ENCODE measurements at regions not wholly inside any gene's neighbourhood (a gene's known extent, or its start where the extent isn't known, plus 50 kb on each side); places are given as distances from the start of the nearest gene placed in this dataset.
A peak's percentile ranks its signal among the peaks of the same experiment; 100 is the strongest.

- Mint-ChIP-seq H3K36me3 (no peaks in the 10 kb centered on the region), H3K4me3 (no peak overlapping the region), H3K9me3 (peaks cover 11% of the 10 kb centered on the region), H3K4me1 (no peaks in the 10 kb centered on the region), H3K27ac (no peak overlapping the region)
- ATAC-seq (no peak), DNase-seq (ENCODE audit: low spot score in 2 of 2) (no peak)
Measured at GRCh38 chr12:73361864-73362230, 1089.7 kb downstream of the TRHDE start.

- no peak overlapping the region for H3K27ac Mint-ChIP-seq
- H3K36me3 Mint-ChIP-seq, result no peaks in the 10 kb centered on the region
- no peak for ATAC-seq
- peaks cover 11% of the 10 kb centered on the region for H3K9me3 Mint-ChIP-seq
- no peak overlapping the region for H3K4me3 Mint-ChIP-seq
- DNase-seq (ENCODE audit: low spot score in 2 of 2), result no peak
- H3K4me1 Mint-ChIP-seq, result no peaks in the 10 kb centered on the region
Measured at GRCh38 chr12:73362666-73363065, 1090.5 kb downstream of the TRHDE start.

- Mint-ChIP-seq H3K9me3 (peaks cover 15% of the 10 kb centered on the region), H3K36me3 (no peaks in the 10 kb centered on the region), H3K4me1 (no peaks in the 10 kb centered on the region), H3K4me3 (no peak overlapping the region), H3K27ac (no peak overlapping the region)
- DNase-seq (ENCODE audit: low spot score in 2 of 2) (no peak), ATAC-seq (no peak)
Measured at GRCh38 chr12:73372856-73373255, 1100.7 kb downstream of the TRHDE start.

GRCh38 chr12:73374360-73374759 is 1102.2 kb downstream of the TRHDE start:
- no peak for ATAC-seq
- Mint-ChIP-seq H3K9me3 (peaks cover 17% of the 10 kb centered on the region), H3K36me3 (no peaks in the 10 kb centered on the region), H3K4me1 (no peaks in the 10 kb centered on the region), H3K27ac (no peak overlapping the region), H3K4me3 (no peak overlapping the region)
- no peak for DNase-seq (ENCODE audit: low spot score in 2 of 2)

GRCh38 chr12:73383584-73384222 is 1111.5 kb downstream of the TRHDE start:
- no peaks in the 10 kb centered on the region for H3K4me1 Mint-ChIP-seq
- no peak overlapping the region for H3K27ac Mint-ChIP-seq
- no peak overlapping the region for H3K4me3 Mint-ChIP-seq
- H3K36me3 Mint-ChIP-seq, result no peaks in the 10 kb centered on the region
- peaks cover 28% of the 10 kb centered on the region for H3K9me3 Mint-ChIP-seq
- DNase-seq (ENCODE audit: low spot score in 2 of 2), result no peak
- no peak for ATAC-seq

GRCh38 chr12:73384592-73384991 is 1112.4 kb downstream of the TRHDE start:
- Mint-ChIP-seq H3K36me3 (no peaks in the 10 kb centered on the region), H3K4me3 (no peak overlapping the region), H3K9me3 (peaks cover 26% of the 10 kb centered on the region), H3K27ac (no peak overlapping the region), H3K4me1 (no peaks in the 10 kb centered on the region)
- ATAC-seq (no peak), DNase-seq (ENCODE audit: low spot score in 2 of 2) (no peak)

GRCh38 chr12:73390261-73390660 is 1118.1 kb downstream of the TRHDE start:
- H3K36me3 Mint-ChIP-seq, result no peaks in the 10 kb centered on the region
- DNase-seq (ENCODE audit: low spot score in 2 of 2) (no peak), ATAC-seq (no peak)
- no peaks in the 10 kb centered on the region for H3K4me1 Mint-ChIP-seq
- no peak overlapping the region for H3K4me3 Mint-ChIP-seq
- H3K9me3 Mint-ChIP-seq, result peaks cover 9% of the 10 kb centered on the region
- H3K27ac Mint-ChIP-seq, result no peak overlapping the region

- no peak overlapping the region for H3K4me3 Mint-ChIP-seq
- no peak for DNase-seq (ENCODE audit: low spot score in 2 of 2)
- no peak for ATAC-seq
- peaks cover 29% of the 10 kb centered on the region for H3K9me3 Mint-ChIP-seq
- no peak overlapping the region for H3K27ac Mint-ChIP-seq
- H3K4me1 Mint-ChIP-seq, result no peaks in the 10 kb centered on the region
- H3K36me3 Mint-ChIP-seq, result no peaks in the 10 kb centered on the region
Measured at GRCh38 chr12:73413051-73413450, 1124.6 kb upstream of the ATXN7L3B start.

- H3K36me3 Mint-ChIP-seq, result no peaks in the 10 kb centered on the region
Measured at GRCh38 chr12:73413974-73414373, 1123.7 kb upstream of the ATXN7L3B start.

GRCh38 chr12:73414926-73415325 is 1122.7 kb upstream of the ATXN7L3B start:
- Mint-ChIP-seq H3K4me1 (no peaks in the 10 kb centered on the region), H3K27ac (no peak overlapping the region), H3K4me3 (no peak overlapping the region), H3K36me3 (no peaks in the 10 kb centered on the region), H3K9me3 (peaks cover 23% of the 10 kb centered on the region)
- no peak for ATAC-seq
- DNase-seq (ENCODE audit: low spot score in 2 of 2), result no peak

More at GRCh38 chr12:73413974-73414373, 1123.7 kb upstream of the ATXN7L3B start:
- H3K9me3 Mint-ChIP-seq, result peaks cover 23% of the 10 kb centered on the region
- no peak for ATAC-seq
- DNase-seq (ENCODE audit: low spot score in 2 of 2), result no peak
- no peak overlapping the region for H3K27ac Mint-ChIP-seq
- H3K4me1 Mint-ChIP-seq, result no peaks in the 10 kb centered on the region
- H3K4me3 Mint-ChIP-seq, result no peak overlapping the region

- no peak for DNase-seq (ENCODE audit: low spot score in 2 of 2)
- no peaks in the 10 kb centered on the region for H3K36me3 Mint-ChIP-seq
- H3K4me1 Mint-ChIP-seq, result no peaks in the 10 kb centered on the region
- ATAC-seq, result no peak
- no peak overlapping the region for H3K4me3 Mint-ChIP-seq
- peaks cover 22% of the 10 kb centered on the region for H3K9me3 Mint-ChIP-seq
- H3K27ac Mint-ChIP-seq, result no peak overlapping the region
Measured at GRCh38 chr12:73418541-73418940, 1119.1 kb upstream of the ATXN7L3B start.

- Mint-ChIP-seq H3K4me1 (no peaks in the 10 kb centered on the region), H3K27ac (no peak overlapping the region), H3K4me3 (no peak overlapping the region), H3K9me3 (peaks cover 15% of the 10 kb centered on the region), H3K36me3 (no peaks in the 10 kb centered on the region)
- ATAC-seq (peak; percentile 73), DNase-seq (ENCODE audit: low spot score in 2 of 2) (no peak)
Measured at GRCh38 chr12:73421832-73422231, 1115.8 kb upstream of the ATXN7L3B start.

GRCh38 chr12:73424484-73424883 is 1113.2 kb upstream of the ATXN7L3B start:
- no peak overlapping the region for H3K27ac Mint-ChIP-seq
- peaks cover 12% of the 10 kb centered on the region for H3K9me3 Mint-ChIP-seq
- DNase-seq (ENCODE audit: low spot score in 2 of 2) (no peak), ATAC-seq (no peak)
- H3K4me3 Mint-ChIP-seq, result no peak overlapping the region
- H3K36me3 Mint-ChIP-seq, result no peaks in the 10 kb centered on the region
- H3K4me1 Mint-ChIP-seq, result no peaks in the 10 kb centered on the region

GRCh38 chr12:73445658-73446324 is 1091.8 kb upstream of the ATXN7L3B start:
- Mint-ChIP-seq H3K36me3 (no peaks in the 10 kb centered on the region), H3K27ac (no peak overlapping the region), H3K9me3 (peaks cover 4% of the 10 kb centered on the region), H3K4me3 (no peak overlapping the region), H3K4me1 (peaks cover 8% of the 10 kb centered on the region)
- ATAC-seq, result no peak
- DNase-seq (ENCODE audit: low spot score in 2 of 2), result no peak

- Mint-ChIP-seq H3K36me3 (no peaks in the 10 kb centered on the region), H3K4me1 (no peaks in the 10 kb centered on the region), H3K4me3 (no peak overlapping the region), H3K27ac (no peak overlapping the region), H3K9me3 (peaks cover 7% of the 10 kb centered on the region)
- DNase-seq (ENCODE audit: low spot score in 2 of 2) (no peak), ATAC-seq (no peak)
Measured at GRCh38 chr12:73452672-73453469, 1084.8 kb upstream of the ATXN7L3B start.

GRCh38 chr12:73460212-73460611 is 1077.4 kb upstream of the ATXN7L3B start:
- ATAC-seq (no peak), DNase-seq (ENCODE audit: low spot score in 2 of 2) (no peak)
- Mint-ChIP-seq H3K9me3 (peaks cover 10% of the 10 kb centered on the region), H3K4me1 (no peaks in the 10 kb centered on the region), H3K27ac (no peak overlapping the region), H3K4me3 (no peak overlapping the region), H3K36me3 (no peaks in the 10 kb centered on the region)

All from stimulated activated effector memory CD8-positive, alpha-beta T cell treated with anti-CD3 and anti-CD28 coated beads, Interleukin-12 subunit alpha, Interleukin-12 subunit beta, amount 100 ng/mL, for 72 hours (primary cell).